Hypothalamus (tissue), 51 donors: ENCODE measurements at regions not wholly inside any gene's neighbourhood (a gene's known extent, or its start where the extent isn't known, plus 50 kb on each side); places are given as distances from the start of the nearest gene placed in this dataset.
"Not testable (repeated sequence)": the region's sequence is repeated elsewhere in the genome, so short reads cannot be mapped to it uniquely, and the experiment has no call there.

Experiments used
- DNase-seq, 51 donors: peaks; one replicate each; lab custom pipeline; 2025; lab: John Stamatoyannopoulos, UW

GRCh38 chr16:11414815-11415775 is 69.8 kb downstream of the RMI2 start:
- no peak for DNase-seq

- DNase-seq: no peak
Observed at GRCh38 chr16:11416228-11417001, 71.2 kb downstream of the RMI2 start.

GRCh38 chr16:11417487-11417886 is 72.2 kb downstream of the RMI2 start:
- peak in 1 of 51 donors; percentile 7 for DNase-seq

GRCh38 chr16:11418506-11418905 is 73.2 kb downstream of the RMI2 start:
- no peak for DNase-seq

GRCh38 chr16:11420067-11420466 is 74.8 kb downstream of the RMI2 start:
- not testable (repeated sequence) for DNase-seq

- no peak for DNase-seq
Observed at GRCh38 chr16:11420895-11421294, 75.6 kb downstream of the RMI2 start.

- no peak for DNase-seq
Observed at GRCh38 chr16:11422381-11423314, 77.4 kb downstream of the RMI2 start.

GRCh38 chr16:11423315-11424117 is 78.3 kb downstream of the RMI2 start:
- DNase-seq: no peak

- no peak for DNase-seq
Observed at GRCh38 chr16:11424118-11424460, 78.8 kb downstream of the RMI2 start.

- no peak for DNase-seq
Observed at GRCh38 chr16:11425140-11425539, 79.9 kb downstream of the RMI2 start.

GRCh38 chr16:11428623-11428953 is 83.3 kb downstream of the RMI2 start:
- DNase-seq: no peak

GRCh38 chr16:11429123-11429522 is 83.9 kb downstream of the RMI2 start:
- DNase-seq: no peak

- DNase-seq: no peak
Observed at GRCh38 chr16:11429823-11430222, 84.6 kb downstream of the RMI2 start.

- no peak for DNase-seq
Observed at GRCh38 chr16:11430601-11431317, 85.5 kb downstream of the RMI2 start.

GRCh38 chr16:11431915-11432465 is 86.7 kb downstream of the RMI2 start:
- no peak for DNase-seq

GRCh38 chr16:11432856-11433395 is 87.7 kb downstream of the RMI2 start:
- DNase-seq: no peak

GRCh38 chr16:11435576-11435975 is 90.3 kb downstream of the RMI2 start:
- DNase-seq: no peak

GRCh38 chr16:11437069-11437468 is 91.8 kb downstream of the RMI2 start:
- no peak for DNase-seq
